ENCODE measurements at regions not wholly inside any gene's neighbourhood (a gene's known extent, or its start where the extent isn't known, plus 50 kb on each side); places are given as distances from the start of the nearest gene placed in this dataset.

DNA sequence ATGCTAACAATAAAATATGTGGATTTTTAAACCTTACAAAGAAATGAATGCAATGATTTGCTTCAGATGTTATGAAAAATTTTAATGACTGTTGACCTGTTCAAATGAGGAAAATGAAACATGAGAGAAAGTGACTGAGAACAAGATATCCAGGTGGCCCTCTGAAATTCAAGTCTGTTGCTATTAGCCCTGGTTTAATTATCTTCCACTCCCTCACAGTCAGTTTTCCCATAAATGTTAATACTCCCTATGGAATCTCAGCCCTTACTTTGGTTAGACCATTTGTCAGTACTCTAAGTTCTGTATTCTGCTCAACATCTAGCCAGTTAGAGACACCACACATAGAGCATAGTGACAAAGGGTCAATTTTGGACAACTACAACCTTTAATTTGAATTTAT is 327.8 kb downstream of the PDGFC start:
- DNase-seq, result no peak

DNA sequence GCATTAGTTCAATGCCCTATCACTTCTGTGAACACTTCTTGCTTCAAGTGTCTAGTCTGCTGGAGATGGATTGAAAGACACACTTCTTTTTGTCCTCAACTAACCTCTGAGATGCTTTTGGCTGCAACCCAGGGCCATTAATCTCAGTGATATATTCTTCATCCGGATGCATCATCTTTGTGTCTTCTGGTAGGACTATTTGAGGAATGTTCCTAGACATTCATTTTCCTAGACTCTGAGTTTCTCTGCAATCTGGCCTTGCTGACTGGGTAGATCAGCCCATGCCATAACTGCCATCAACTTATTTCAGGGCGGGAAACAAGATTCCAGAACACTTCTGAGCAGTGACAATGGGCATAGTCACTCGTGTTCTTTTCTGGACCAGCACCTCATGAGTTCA is 329.4 kb downstream of the PDGFC start:
- DNase-seq, result no peak

DNA sequence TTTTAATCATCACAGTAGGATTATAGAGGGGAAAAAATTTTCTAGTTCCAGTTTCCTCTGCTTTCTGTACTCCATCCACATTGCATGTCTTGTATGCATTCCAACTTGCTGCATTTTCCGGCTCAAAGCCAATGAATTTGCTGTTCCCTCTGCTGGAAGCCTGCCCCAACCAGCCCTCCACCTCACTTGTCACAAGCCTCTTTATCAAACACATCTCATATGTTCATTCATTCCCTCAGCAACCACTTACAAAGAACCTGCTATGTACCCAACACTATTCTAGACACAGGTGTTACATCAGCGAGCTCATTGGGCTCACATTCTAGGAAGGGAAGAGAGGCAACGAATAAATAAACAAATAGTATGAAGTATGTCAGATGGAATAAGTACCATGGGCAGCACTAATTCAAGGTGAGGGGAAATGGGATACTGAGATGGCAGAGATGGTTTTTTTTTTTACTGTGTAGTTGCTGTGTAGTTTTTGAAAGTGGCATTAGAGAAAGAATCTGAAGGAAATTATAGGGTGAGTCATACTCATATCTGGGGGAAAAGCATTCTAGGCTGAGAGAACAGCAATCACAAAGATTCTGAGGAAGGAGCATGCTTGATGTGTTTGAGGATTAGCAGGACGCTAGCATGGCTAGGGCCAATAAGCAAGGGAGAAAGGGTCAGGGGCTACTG is 332.5 kb downstream of the PDGFC start:
- DNase-seq, result no peak

- DNase-seq, result no peak
Observed at GRCh38 chr4:156638334-156638733, 333.3 kb downstream of the PDGFC start.

- DNase-seq, result no peak
Observed at GRCh38 chr4:156636381-156636780, 335.2 kb downstream of the PDGFC start.

DNA sequence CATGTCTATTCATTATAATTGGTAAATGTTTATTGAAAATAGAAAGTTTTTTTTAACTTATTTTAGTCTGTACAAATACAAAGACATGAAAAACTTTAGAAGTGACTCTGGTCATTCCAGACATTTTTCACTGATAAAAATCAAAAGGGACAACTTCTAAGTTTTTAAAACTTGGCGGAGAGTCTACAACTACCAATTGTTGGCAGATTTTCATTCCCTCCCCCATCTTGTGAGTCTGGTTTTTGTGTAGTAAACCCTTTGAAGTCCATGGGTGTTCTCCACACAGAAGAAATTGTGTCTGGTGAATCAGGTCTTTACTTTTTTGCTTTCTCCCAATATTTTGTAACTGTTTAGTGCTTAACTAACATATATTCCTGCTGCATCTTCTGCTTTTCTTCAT is 336.5 kb downstream of the PDGFC start:
- DNase-seq, result no peak

- no peak for DNase-seq
Observed at GRCh38 chr4:156634612-156635011, 337.0 kb downstream of the PDGFC start.

DNA sequence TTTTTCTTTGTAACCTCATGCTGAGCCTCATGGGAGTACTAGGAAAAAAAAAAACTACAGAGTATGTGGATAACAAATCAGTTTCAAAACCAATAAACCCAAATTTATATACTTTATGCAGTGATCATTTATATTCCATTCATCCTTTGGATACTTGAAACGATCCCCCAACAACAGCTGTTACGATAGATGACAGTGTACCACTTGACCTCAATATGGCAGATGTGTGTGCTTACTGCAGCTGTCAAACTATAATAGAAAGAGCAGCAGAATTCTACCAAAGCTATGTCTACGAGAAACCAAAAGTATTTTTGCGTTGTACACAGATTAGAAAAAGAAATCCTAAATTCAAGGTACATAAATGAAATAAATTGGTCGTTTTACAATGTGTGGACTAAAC is 337.8 kb downstream of the PDGFC start:
- no peak for DNase-seq

GRCh38 chr4:156628858-156629257 is 342.7 kb downstream of the PDGFC start:
- DNase-seq, result no peak

DNA sequence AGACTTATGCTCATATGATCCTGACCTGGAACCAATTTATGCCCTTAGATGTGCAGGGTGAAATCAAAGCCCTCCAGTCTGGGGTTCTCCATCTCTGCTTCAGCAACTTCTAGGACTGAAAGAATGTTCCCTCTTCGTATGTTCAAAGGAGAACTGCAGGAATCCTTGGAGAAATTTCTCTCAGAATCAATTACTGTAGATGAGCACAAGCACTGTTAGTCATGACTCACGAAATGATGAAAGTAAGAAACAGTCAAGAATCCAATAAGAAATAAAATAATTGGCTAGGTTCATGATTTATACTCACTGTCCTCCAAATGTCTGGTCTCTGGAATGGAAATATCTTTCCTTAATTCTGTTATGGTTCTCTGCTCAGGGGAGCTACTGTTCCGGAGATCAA is 348.2 kb downstream of the PDGFC start:
- DNase-seq, result no peak

- no peak for DNase-seq
Observed at GRCh38 chr4:156620786-156621185, 350.8 kb downstream of the PDGFC start.

DNA sequence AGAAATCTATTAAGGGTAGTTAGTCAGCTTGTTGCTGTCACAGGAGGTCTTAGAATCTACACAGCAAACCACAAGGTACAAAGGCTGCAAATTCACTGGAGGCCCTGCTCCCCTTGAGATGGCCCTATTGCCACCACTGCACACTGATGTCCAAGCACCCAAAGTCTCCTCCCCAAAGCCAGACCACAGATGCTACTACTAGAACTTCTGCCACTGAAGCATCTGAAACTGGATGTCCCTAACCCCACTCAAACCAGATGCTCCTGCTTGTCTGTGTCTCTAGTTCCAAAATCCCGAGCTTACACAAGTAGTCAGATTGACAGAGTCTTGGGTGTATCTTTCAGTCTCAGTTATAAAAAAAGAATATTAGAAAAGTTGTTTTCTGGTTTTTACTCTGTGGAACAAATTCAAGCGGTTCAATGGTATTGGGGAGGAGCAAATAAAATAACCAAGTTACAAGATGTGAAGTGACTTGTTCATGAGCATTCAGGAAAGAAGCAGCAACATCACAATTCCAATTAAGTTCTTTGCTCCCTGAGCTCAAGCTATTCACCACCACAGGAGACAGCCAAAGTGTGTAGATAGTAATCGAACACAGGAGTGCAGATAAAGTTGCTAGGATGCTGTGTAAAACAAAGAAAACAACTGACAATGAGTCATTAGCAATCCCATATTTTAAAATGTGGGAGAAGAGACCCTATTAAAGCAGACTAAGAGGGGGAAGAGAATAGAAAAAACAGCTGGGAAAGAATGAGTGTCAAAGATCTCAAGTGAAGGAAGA is 352.3 kb downstream of the PDGFC start:
- DNase-seq, result no peak

DNA sequence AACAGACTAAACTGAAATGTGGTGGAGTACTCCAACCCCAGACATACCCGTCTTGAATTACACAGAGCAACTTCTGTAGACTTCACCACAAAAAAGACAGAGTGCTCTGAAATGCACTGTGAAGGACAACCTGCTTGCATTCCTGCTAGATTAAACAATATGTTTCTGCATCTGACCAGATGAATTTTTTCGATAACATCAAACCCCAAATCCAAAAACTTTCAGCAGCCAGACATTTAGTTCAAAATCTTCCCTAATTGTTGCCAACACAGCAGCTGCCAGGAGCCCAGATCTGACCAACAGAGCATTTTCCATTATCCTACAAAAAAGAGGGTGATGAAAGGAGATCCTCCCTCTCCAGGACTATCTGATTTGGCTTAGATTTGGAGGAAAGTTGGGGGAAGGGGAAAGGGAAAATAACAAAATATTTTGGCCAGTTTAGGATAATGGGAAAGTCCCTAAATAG is 356.5 kb downstream of the PDGFC start:
- no peak for DNase-seq

- no peak for DNase-seq
Observed at GRCh38 chr4:156614536-156614935, 357.1 kb downstream of the PDGFC start.

DNA sequence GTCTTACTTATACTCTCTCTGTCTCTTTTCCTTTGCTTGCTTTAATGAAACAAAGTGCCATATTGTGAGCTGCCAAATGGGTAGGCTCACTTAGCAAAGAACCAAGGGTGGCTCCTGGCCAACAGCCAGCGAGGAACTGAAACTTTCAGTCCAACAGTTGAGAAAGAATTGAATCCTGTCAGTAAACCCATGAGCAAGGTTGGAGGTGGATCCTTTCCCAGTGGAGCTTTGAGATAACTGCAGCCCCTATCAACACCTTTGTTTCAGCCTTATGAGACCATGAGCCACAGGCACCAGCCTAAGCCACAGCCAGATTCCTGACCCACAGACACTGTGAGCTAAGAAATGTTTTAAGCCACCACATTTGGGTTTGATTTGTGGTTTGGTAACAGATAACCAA is 362.2 kb downstream of the PDGFC start:
- DNase-seq, result no peak

DNA sequence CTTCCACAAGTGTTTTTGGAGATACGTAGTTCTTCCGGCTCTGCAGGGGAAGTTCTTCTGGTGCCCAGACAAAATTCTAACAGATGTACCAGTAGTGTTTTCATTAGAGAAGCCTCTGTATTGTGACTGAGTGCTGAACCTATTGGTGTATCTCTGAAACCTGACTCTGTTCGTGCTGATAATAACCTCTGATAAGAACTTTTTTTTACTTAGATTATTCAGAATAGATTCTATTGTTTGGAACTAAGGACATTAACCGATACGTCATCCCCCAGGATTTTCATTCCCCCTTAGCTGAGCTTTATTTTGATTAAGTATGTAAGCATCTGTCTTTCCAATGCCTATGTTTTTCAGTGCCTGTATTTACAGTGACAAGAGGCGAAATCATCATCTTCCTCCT is 362.9 kb downstream of the PDGFC start:
- DNase-seq, result no peak

GRCh38 chr4:156607478-156607857 is 364.1 kb downstream of the PDGFC start:
- no peak for DNase-seq

GRCh38 chr4:156606554-156607477 is 364.8 kb downstream of the PDGFC start:
- DNase-seq, result no peak

GRCh38 chr4:156598138-156598681 is 373.4 kb downstream of the PDGFC start:
- DNase-seq, result no peak

- DNase-seq, result no peak
Observed at GRCh38 chr4:156596706-156597329, 374.8 kb downstream of the PDGFC start.

DNA sequence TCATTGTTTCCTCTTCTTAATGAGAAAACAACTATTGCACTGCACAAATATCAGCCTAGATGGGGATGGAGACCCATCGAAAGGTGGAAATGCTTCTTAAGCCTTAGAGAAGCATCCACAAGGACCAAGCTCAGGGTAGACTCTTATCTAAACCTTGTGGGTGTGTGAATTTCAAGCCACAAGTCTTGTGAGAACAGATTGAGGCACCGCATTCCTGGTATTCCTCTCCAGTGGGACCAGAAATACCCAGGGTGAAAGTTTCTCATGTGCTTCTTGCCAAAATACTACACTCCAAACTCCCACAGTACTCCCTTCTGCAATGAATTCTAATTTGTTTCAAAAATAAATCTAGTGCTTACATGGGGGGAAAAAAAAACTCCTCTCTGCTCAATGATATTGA is 375.6 kb downstream of the PDGFC start:
- DNase-seq, result no peak

- DNase-seq, result no peak
Observed at GRCh38 chr4:156595041-156595440, 376.6 kb downstream of the PDGFC start.

GRCh38 chr4:156594624-156595023 is 377.0 kb downstream of the PDGFC start:
- DNase-seq, result no peak

Measured in midbrain (tissue), 1 donor.